A673 (cell line): ENCODE measurements at regions not wholly inside any gene's neighbourhood (a gene's known extent, or its start where the extent isn't known, plus 50 kb on each side); places are given as distances from the start of the nearest gene placed in this dataset.

Experiments used
- BruUV-seq: library from RNA; stranded (reverse); fragments of 400-500 nt; replicated peaks from 2 replicates; lab custom pipeline; 2021; lab: Mats Ljungman, UMichigan
- CTCF ChIA-PET: fragments of 300-600 bp; sonication (Branson Sonifier 250); formaldehyde crosslinking; loops from one replicate; lab custom pipeline; 2022; ENCODE audit warnings: antibody characterized with exemption; lab: Charles Lee
- POLR2A ChIA-PET: fragments of 300-600 bp; sonication (Branson Sonifier 250); formaldehyde crosslinking; loops from one replicate; lab custom pipeline; 2022; ENCODE audit warnings: antibody characterized with exemption; ENCODE audit not compliant: low non-redundant PET; lab: Charles Lee
- DNase-seq: peaks from one replicate; pipeline ENCODE4 v3.0.0-alpha.2; 2015; ENCODE audit warnings: low spot score
- H3K27ac ChIP-seq: fragments of 200-600 bp; sonication (generic); 2 replicates; pipeline ENCODE4 v1.5.1; 2016; ENCODE audit warnings: mixed run types, low read depth, mild to moderate bottlenecking, mixed read lengths, antibody characterized with exemption, low read length; ENCODE audit not compliant: poor library complexity, severe bottlenecking
- H3K27me3 ChIP-seq: fragments of 200-600 bp; sonication (generic); replicated peaks from 2 replicates; pipeline ENCODE4 v1.6.1; 2017; ENCODE audit warnings: mixed run types, low read depth, mild to moderate bottlenecking, mixed read lengths, antibody characterized with exemption, low read length; ENCODE audit not compliant: insufficient read depth, poor library complexity
- H3K36me3 ChIP-seq: fragments of 200-600 bp; sonication (generic); 2 replicates; pipeline ENCODE4 v1.6.1; 2016; ENCODE audit warnings: mixed run types, mild to moderate bottlenecking, mixed read lengths, antibody characterized with exemption, low read length; ENCODE audit not compliant: insufficient read depth, poor library complexity, severe bottlenecking
- H3K4me1 ChIP-seq: fragments of 200-600 bp; sonication (generic); 2 replicates; pipeline ENCODE4 v1.6.1; 2017; ENCODE audit warnings: mixed run types, mild to moderate bottlenecking, mixed read lengths, antibody characterized with exemption, low read length; ENCODE audit not compliant: insufficient read depth, poor library complexity, severe bottlenecking
- H3K4me3 ChIP-seq: fragments of 200-600 bp; sonication (generic); 2 replicates; pipeline ENCODE4 v1.5.1; 2016; ENCODE audit warnings: low read depth, mixed run types, mild to moderate bottlenecking, mixed read lengths, low read length; ENCODE audit not compliant: poor library complexity, severe bottlenecking
- H3K9me3 ChIP-seq: fragments of 200-600 bp; sonication (generic); 2 replicates; pipeline ENCODE4 v1.6.1; 2016; ENCODE audit warnings: mixed run types, low read depth, mild to moderate bottlenecking, mixed read lengths, antibody characterized with exemption, low read length; ENCODE audit not compliant: poor library complexity, severe bottlenecking
- EZH2 ChIP-seq: fragments of 200-600 bp; sonication (generic); IDR thresholded peaks from 2 replicates; pipeline ENCODE4 v1.6.1; 2017; ENCODE audit warnings: borderline replicate concordance, low read depth, mild to moderate bottlenecking, mixed read lengths, antibody characterized with exemption, low read length; ENCODE audit not compliant: poor library complexity, severe bottlenecking
- intact Hi-C: fragments of 100-400 bp; cut with micrococcal nuclease; formaldehyde crosslinking; loops from one replicate; pipeline ENCODE4 v1.10.0; 2022; ENCODE audit not compliant: unreplicated experiment
- TF ChIP-seq, protein P1 (sequence below): fragments of 300-800, 200-600 bp; sonication (generic); conservative IDR thresholded peaks from 2 replicates; pipeline ENCODE4 v1.5.1; 2017; ENCODE audit warnings: low read depth, mild to moderate bottlenecking, antibody characterized with exemption, low read length, moderate library complexity, mixed read lengths

DNA sequence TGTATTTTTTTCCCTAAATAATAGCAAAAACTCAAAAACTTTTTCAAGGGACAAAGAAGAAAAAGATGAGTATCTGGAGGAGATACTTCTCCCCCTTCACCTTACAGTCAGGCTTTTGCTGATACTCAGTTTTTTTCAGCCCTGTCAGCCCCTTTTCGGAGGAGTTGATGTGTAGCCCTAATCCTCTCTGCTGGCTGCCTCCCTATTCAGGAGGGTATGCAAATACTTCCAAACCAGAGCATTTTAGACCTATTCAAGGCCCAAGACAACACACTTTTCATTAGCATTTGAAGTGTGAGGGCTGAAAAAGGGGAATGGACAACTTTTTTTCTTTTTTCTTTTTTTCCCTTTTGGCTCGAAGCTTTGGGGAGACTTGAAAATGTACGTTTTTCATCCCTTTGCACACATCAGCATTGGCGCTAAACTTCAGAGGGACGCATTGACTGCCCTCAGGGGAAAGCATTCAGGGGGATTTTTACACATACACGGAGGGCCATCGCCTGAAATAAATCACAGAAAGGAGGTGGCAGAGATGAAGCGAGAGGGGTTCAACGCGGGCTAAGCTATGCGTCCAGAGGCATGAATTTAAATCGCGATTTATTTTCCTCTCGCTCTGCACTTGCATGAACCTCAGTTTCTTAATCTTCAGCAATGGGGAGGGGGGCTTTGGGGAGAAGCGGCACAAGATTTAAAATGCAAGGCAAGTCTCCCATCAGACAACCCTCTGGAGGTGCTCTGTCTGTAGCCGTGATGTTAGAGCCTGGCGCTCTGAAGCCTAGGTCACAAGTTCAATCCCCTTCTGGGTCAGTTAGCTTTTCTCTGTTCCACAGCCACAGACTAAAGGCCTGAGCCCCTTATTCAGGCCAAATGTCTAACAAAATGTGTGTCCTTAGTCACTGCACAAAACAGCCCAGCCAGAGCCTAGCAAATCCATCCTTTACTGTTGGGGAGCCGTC is 86.3 kb downstream of the ASCL1 start:
- Histone ChIP-seq H3K9me3 (no peaks in the 10 kb centered on the region), H3K4me3 (no peak overlapping the region), H3K36me3 (no peaks in the 10 kb centered on the region), H3K27me3 (peaks cover 48% of the 10 kb centered on the region), H3K4me1 (no peaks in the 10 kb centered on the region), H3K27ac (no peak overlapping the region)
- no peak for TF ChIP-seq EZH2
- TF ChIP-seq, protein P1, sequence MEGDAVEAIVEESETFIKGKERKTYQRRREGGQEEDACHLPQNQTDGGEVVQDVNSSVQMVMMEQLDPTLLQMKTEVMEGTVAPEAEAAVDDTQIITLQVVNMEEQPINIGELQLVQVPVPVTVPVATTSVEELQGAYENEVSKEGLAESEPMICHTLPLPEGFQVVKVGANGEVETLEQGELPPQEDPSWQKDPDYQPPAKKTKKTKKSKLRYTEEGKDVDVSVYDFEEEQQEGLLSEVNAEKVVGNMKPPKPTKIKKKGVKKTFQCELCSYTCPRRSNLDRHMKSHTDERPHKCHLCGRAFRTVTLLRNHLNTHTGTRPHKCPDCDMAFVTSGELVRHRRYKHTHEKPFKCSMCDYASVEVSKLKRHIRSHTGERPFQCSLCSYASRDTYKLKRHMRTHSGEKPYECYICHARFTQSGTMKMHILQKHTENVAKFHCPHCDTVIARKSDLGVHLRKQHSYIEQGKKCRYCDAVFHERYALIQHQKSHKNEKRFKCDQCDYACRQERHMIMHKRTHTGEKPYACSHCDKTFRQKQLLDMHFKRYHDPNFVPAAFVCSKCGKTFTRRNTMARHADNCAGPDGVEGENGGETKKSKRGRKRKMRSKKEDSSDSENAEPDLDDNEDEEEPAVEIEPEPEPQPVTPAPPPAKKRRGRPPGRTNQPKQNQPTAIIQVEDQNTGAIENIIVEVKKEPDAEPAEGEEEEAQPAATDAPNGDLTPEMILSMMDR = no peak
- POLR2A ChIA-PET = no interaction called here
- intact Hi-C loops = no loop called here
- no TSS peak for BruUV-seq
- no peak for DNase-seq
- CTCF ChIA-PET = no interaction called here

DNA sequence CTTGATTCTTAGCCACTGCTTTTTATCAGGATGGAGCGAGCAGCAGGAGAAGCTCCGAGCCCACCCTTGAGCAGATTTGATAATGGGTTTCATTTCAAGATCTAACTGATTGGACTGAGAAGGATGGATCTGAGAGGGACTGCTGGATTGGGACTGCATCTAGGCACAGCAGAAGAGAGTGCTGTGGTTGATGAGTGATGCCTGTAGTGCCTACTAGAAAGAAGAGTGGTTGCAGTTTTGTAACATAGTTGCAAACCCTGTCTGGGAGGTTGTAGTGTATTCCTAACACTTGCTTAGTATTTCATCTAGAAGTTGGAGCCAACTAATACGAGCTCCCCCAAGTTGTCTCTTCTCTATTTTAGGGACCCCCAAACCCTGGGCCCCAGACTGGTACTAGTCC is 88.7 kb downstream of the ASCL1 start:
- intact Hi-C loops = no loop called here

DNA sequence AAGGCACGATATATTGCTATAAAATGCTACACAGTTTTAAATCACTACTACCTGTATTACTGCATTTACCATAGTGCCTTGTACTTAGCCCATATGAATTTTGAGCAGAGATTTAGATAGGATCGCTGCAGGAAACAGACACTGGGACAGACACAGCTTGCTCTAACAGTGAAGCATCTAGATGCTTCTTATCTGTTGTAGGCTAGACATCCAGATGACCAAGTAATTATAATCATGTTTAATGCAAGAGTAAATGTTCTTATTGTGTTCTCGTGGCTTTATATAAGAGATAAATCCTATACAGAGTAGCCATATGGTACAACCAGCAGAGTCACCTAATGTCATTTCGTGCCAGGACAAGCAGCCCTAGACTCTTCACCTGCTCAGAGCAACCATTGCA is 92.8 kb downstream of the ASCL1 start:
- no peaks in the 10 kb centered on the region for H3K36me3 ChIP-seq
- no peaks in the 10 kb centered on the region for H3K9me3 ChIP-seq
- H3K27me3 ChIP-seq = peaks cover 16% of the 10 kb centered on the region
- DNase-seq = no peak
- no peaks in the 10 kb centered on the region for H3K4me1 ChIP-seq
- no peak overlapping the region for H3K27ac ChIP-seq
- no TSS peak for BruUV-seq
- ChIA-PET CTCF (no interaction called here), POLR2A (no interaction called here)
- H3K4me3 ChIP-seq = no peak overlapping the region
- TF ChIP-seq, protein P1 = no peak
- TF ChIP-seq EZH2 = no peak
- intact Hi-C loops = no loop called here

More for the DNA sequence above, 88.7 kb downstream of the ASCL1 start:
- no peaks in the 10 kb centered on the region for H3K9me3 ChIP-seq
- H3K27me3 ChIP-seq = peaks cover 45% of the 10 kb centered on the region
- TF ChIP-seq, protein P1 = no peak
- TF ChIP-seq EZH2 = no peak
- no peaks in the 10 kb centered on the region for H3K4me1 ChIP-seq
- H3K27ac ChIP-seq = no peak overlapping the region
- no peaks in the 10 kb centered on the region for H3K36me3 ChIP-seq
- ChIA-PET CTCF (no interaction called here), POLR2A (no interaction called here)
- no peak overlapping the region for H3K4me3 ChIP-seq
- no TSS peak for BruUV-seq
- no peak for DNase-seq
